HG02798 (cell line): ENCODE measurements at regions not wholly inside any gene's neighbourhood (a gene's known extent, or its start where the extent isn't known, plus 50 kb on each side); places are given as distances from the start of the nearest gene placed in this dataset.
A peak's percentile ranks its signal among the peaks of the same experiment; 100 is the strongest.

Experiments
- ATAC-seq: cut with Tn5 transposase; IDR thresholded peaks from one replicate; pipeline ENCODE4 v1.9.1; 2021; ENCODE audit warnings: mild to moderate bottlenecking; ENCODE audit not compliant: unreplicated experiment, poor library complexity

GRCh38 chr2:74036010-74036409 is 51.3 kb downstream of the TET3 start:
- ATAC-seq, result no peak

DNA sequence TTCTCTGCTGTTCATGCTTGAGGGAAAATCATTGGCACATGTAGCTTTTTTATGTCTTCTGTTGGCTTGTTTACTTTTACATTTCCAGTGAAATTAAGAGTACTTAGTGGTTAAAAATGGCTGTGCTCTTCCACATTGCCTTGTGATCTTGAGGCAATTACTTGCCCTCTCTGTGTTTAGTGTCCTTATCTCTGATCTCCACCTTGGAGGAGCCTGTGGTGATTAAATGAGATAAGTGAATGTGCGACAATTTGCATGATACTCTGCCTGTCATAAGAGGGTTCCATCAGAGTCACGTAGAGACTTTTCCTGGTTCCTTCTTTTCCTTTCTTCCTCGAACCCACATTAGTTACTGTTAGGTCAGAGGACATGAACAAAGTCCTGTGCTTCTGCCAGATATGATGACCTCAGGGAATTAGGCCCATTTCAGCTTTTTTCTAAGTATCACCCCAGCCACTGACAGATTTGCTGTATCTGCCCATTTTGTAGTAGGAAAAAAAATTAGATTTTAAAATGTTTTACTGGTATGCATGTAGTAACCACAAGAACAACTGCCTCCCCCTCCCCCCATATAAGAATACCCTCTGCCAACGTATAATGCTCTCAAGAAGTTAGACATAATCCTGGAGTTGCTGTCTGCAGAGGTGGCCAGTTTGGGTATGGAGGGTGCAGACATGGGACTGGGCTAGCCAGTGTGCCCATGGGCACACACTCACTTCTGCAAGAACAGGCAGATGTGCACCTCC is 51.9 kb downstream of the TET3 start:
- ATAC-seq, result no peak

GRCh38 chr2:74037379-74037860 is 52.7 kb downstream of the TET3 start:
- peak; percentile 51 for ATAC-seq

GRCh38 chr2:74039611-74040010 is 54.9 kb downstream of the TET3 start:
- ATAC-seq, result no peak

DNA sequence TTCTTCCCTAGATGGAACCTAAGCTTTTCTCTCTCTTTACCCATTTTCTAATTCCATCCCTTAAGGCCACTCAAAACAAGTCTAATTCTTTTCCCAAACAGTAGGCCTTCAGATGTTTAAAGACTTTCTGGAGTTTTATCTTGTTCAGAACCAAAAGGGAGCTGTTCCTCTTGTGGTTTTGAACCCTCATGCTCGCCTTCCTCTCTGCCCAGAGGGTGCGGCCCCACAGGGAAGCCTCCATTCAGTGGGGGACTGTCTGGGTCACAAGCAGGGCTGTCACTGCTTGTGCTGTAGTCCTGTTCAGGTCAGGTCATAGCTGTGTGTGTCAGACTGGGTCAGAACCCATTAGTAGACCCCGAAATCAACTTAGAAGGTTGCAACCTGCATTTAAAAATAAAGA is 56.5 kb downstream of the TET3 start:
- no peak for ATAC-seq

GRCh38 chr2:74041726-74042125 is 57.0 kb downstream of the TET3 start:
- ATAC-seq, result no peak

DNA sequence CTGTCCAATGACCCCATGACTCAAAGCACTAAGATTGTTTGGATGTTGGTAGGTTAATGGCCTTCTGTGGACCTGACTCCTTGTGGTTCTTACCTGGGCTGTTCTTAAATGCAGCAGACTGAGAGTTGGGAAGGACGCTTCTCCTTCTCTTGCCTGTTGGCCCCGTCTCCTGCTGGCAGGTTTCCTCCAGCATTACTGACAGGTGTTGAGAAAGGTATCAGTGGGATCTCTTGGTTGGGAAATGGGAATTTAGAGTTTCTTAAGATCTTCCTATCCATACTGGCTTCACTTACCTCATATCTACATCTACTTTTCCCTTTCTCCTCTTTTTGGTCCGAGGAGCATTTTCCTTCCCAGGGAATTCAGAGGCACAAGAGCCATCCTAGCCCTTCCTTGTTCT is 57.9 kb downstream of the TET3 start:
- no peak for ATAC-seq

- ATAC-seq, result no peak
These were observed 58.9 kb downstream of the TET3 start for GRCh38 chr2:74043345-74044329.

DNA sequence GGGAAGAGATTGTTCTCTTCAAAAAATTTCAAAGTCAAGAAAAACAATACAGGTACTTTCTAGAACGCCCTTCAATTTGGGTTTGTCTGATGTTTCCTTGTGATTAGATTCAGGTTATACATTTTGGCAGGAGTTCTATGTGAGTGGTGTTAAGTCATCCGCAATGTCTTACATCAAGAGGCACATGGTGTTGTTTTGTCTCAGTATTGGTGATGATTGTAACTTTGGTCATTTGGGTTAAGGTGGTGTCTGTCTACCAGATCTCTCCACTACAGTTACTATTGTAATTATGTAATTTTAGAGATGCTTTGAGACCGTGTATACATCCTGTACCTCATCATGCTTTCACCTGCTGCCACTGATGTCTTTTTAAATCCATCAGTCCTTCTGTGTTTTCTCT is 60.3 kb downstream of the TET3 start:
- no peak for ATAC-seq

GRCh38 chr2:74045454-74045853 is 60.7 kb downstream of the TET3 start:
- no peak for ATAC-seq

DNA sequence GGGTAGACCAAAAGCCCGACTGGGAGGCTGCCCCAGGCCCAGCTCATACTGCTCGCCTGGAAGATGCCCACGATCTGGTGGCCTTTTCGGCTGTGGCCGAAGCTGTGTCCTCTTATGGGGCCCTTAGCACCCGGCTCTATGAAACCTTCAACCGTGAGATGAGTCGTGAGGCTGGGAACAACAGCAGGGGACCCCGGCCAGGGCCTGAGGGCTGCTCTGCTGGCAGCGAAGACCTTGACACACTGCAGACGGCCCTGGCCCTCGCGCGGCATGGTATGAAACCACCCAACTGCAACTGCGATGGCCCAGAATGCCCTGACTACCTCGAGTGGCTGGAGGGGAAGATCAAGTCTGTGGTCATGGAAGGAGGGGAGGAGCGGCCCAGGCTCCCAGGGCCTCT is 61.7 kb downstream of the TET3 start:
- no peak for ATAC-seq

GRCh38 chr2:74047152-74047551 is 62.4 kb downstream of the TET3 start:
- no peak for ATAC-seq

DNA sequence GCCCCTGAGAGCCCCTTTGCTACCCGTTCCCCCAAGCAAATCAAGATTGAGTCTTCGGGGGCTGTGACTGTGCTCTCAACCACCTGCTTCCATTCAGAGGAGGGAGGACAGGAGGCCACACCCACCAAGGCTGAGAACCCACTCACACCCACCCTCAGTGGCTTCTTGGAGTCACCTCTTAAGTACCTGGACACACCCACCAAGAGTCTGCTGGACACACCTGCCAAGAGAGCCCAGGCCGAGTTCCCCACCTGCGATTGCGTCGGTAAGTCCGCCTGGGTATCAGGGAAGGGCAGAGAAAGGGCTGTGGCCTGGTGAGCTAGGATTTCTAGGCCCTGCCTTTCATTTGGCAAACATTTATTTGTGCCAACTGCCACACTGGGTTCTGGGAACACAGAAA is 63.4 kb downstream of the TET3 start:
- no peak for ATAC-seq

GRCh38 chr2:74048843-74049519 is 64.3 kb downstream of the TET3 start:
- no peak for ATAC-seq

GRCh38 chr2:74050151-74050550 is 65.4 kb downstream of the TET3 start:
- no peak for ATAC-seq

- ATAC-seq, result no peak
These were observed 66.8 kb downstream of the TET3 start for GRCh38 chr2:74051504-74051903.

DNA sequence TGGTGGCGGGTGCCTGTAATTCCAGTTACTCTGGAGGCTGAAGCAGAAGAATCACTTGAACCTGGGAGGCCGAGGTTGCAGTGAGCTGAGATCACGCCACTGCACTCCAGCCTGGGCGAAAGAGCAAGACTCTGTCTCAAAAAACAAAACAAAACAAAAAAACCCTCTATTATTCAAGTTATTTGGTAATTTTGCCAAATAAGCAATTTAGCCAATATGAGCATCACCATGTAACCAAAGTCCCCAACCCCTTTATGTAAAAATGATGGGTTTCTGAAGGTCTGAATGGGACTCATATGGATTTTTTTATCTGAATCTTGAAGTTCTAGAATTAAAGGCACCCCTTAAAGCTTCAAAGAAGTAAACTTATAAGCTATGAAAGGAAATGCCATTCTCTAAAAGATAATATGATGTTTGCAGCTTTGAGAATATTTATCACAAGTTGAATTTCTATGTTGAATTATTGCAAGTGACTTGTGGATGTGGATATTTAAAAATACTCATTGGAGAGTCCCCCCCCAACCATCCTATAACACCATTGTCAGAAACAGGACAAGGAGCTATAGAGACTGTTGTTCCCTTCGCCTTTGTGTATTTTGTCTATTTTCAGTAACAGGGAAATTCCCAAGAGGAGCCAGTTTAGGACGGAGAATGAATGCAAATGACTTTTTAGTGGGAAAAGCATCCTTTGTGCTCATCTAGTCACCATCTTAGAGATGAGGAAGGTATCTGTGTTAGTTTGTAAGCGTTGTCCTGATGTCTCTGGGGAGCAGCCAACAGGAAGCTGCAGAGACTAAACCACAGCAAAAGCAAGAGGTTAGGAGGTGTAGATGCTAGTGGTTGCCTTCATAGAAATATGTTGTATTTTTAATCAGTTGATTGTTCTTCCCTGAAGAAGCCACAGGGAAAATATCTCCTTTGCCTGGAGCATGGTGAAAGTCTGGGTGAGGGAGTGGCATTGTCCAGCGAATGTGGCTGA is 68.3 kb downstream of the TET3 start:
- no peak for ATAC-seq

GRCh38 chr2:74053959-74054715 is 69.4 kb downstream of the TET3 start:
- ATAC-seq, result no peak
